PC-3 (cell line): ENCODE measurements at regions not wholly inside any gene's neighbourhood (a gene's known extent, or its start where the extent isn't known, plus 50 kb on each side); places are given as distances from the start of the nearest gene placed in this dataset.

ENCODE experiments used
- CTCF ChIP-seq: fragments of 300-600 bp; sonication (generic); conservative IDR thresholded peaks from 2 replicates; pipeline ENCODE4 v1.5.1; 2017; ENCODE audit warnings: antibody characterized with exemption, low read depth, mild to moderate bottlenecking, low read length
- EZH2 ChIP-seq: fragments of 300-600 bp; sonication (generic); IDR thresholded peaks from one replicate; pipeline ENCODE4 v1.6.1; 2017; ENCODE audit warnings: antibody characterized with exemption, mild to moderate bottlenecking, low read length; ENCODE audit not compliant: unreplicated experiment

GRCh38 chr2:167784084-167784425 lies 463.3 kb downstream of the STK39 start:
- TF ChIP-seq CTCF (no peak), EZH2 (no peak)
